Peyer's patch (tissue), 4 donors: ENCODE measurements at regions not wholly inside any gene's neighbourhood (a gene's known extent, or its start where the extent isn't known, plus 50 kb on each side); places are given as distances from the start of the nearest gene placed in this dataset.

ENCODE experiments used
- CTCF ChIP-seq, 6 experiments: fragments of 450-650 bp in 4 of 6; fragments of 200-600 bp in 2 of 6; sonication (generic) in 1 of 6; IDR thresholded peaks; one replicate each; pipeline ENCODE4 v1.5.1; 2017 to 2019; ENCODE audit warnings: antibody characterized with exemption in 6 of 6, mild to moderate bottlenecking in 3 of 6, moderate library complexity in 1 of 6
- POLR2A ChIP-seq, 2 donors: fragments of 450-650 bp; IDR thresholded peaks; one replicate each; pipeline ENCODE4 v1.5.1; 2017; ENCODE audit warnings: antibody characterized with exemption in 2 of 2, mild to moderate bottlenecking in 2 of 2, moderate library complexity in 2 of 2

- TF ChIP-seq CTCF (IDR thresholded peaks at IDR 0.05) (no peak), POLR2A (IDR thresholded peaks at IDR 0.05) (no peak)
Measured at GRCh38 chr12:88729196-88729595, 148.9 kb upstream of the KITLG start.
